ENCODE measurements at regions not wholly inside any gene's neighbourhood (a gene's known extent, or its start where the extent isn't known, plus 50 kb on each side); places are given as distances from the start of the nearest gene placed in this dataset.

DNA sequence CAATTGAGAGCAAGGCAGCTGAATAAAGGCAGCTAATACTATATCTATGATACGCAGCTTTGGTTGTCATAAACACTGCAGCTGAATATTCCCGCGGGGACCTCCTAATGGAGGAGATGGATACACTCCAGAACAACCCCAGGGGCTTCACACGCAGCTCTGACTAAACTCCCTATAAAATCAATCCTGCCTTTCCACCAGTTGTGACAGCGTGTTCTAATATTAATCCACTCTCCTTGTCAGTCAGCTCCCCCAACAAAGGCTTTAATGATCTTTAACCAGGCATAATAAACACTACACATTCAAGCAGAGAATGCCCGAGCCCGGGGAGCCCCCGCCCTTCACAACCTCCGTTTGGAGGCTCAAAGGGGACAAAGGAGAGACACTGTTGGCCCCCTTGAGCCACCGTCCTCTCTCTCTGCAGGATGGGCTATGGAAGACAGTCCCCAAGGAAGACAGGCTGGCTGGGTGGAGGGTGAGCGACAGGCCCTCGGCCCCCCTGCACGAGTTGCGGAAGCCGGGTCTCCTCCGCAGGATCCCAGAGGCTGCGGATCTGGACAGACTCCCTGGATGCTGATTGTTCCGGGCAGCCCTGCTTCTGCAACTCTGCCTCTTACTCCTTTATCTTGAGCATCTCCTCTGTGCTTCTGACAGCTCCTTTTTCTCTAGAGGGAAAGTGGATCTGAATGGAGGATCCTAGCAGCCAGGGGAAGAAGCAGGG is 565.2 kb downstream of the BUD13 start:
- H3K4me1 ChIP-seq (ENCODE audit: low read depth), result no peaks in the 10 kb centered on the region
- intact Hi-C loops (cut with DNase I, micrococcal nuclease), result no loop called here
- no peak overlapping the region for H3K4me3 ChIP-seq
- no peak for DNase-seq
- TF ChIP-seq, protein P1, sequence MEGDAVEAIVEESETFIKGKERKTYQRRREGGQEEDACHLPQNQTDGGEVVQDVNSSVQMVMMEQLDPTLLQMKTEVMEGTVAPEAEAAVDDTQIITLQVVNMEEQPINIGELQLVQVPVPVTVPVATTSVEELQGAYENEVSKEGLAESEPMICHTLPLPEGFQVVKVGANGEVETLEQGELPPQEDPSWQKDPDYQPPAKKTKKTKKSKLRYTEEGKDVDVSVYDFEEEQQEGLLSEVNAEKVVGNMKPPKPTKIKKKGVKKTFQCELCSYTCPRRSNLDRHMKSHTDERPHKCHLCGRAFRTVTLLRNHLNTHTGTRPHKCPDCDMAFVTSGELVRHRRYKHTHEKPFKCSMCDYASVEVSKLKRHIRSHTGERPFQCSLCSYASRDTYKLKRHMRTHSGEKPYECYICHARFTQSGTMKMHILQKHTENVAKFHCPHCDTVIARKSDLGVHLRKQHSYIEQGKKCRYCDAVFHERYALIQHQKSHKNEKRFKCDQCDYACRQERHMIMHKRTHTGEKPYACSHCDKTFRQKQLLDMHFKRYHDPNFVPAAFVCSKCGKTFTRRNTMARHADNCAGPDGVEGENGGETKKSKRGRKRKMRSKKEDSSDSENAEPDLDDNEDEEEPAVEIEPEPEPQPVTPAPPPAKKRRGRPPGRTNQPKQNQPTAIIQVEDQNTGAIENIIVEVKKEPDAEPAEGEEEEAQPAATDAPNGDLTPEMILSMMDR (IDR thresholded peaks at IDR 0.05), result no peak
- no peaks in the 10 kb centered on the region for H3K9me3 ChIP-seq
- no peak for ATAC-seq
- H3K36me3 ChIP-seq (ENCODE audit: low read depth), result no peaks in the 10 kb centered on the region

DNA sequence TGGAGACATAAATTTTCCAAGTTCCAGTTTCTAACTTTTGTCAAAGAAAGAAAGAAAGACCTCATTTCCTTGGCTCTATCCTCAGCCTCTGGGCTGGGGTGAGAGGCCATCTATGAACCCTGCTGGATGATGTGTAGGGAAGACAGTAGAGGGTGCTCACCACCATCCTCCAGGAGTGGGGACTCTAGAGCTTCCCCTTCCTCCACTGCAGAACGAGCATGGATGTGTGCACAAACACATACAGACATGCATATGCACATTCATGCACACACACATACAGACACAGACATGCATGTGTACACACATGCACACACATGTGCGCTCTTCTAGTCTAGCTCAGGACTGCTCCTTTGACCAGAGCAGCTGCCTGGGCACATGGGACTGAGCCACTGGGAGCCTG is 565.8 kb downstream of the BUD13 start:
- Histone ChIP-seq H3K4me1 (ENCODE audit: low read depth) (no peaks in the 10 kb centered on the region), H3K4me3 (no peak overlapping the region), H3K36me3 (ENCODE audit: low read depth) (no peaks in the 10 kb centered on the region), H3K9me3 (no peaks in the 10 kb centered on the region)
- intact Hi-C loops (cut with DNase I, micrococcal nuclease), result no loop called here
- TF ChIP-seq, protein P1 (IDR thresholded peaks at IDR 0.05), result no peak
- ATAC-seq, result no peak
- no peak for DNase-seq

DNA sequence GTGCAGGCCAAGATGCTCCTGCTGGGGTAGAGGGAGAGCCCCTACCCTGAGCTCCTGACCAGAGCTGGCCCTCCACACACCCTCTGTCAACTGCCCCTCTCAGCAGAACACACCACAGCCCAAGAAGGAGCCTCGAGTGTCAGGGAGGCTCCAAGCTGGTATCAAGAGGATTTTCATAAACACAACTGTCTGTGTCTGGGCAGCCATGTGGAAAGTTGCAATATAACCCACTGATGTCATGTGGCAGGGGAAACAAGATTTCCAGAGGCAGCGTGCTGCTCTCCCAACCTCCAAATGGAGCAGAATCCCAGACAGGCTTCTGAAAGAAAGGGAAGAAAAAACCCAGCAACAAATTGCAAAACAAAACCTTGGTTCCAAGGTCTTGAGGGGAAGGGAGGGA is 569.9 kb downstream of the BUD13 start:
- no peaks in the 10 kb centered on the region for H3K4me1 ChIP-seq (ENCODE audit: low read depth)
- ATAC-seq (no peak), DNase-seq (no peak)
- intact Hi-C loops (cut with DNase I, micrococcal nuclease), result no loop called here
- no peaks in the 10 kb centered on the region for H3K36me3 ChIP-seq (ENCODE audit: low read depth)
- no peak overlapping the region for H3K4me3 ChIP-seq
- TF ChIP-seq, protein P1 (IDR thresholded peaks at IDR 0.05), result no peak
- H3K9me3 ChIP-seq, result no peaks in the 10 kb centered on the region

DNA sequence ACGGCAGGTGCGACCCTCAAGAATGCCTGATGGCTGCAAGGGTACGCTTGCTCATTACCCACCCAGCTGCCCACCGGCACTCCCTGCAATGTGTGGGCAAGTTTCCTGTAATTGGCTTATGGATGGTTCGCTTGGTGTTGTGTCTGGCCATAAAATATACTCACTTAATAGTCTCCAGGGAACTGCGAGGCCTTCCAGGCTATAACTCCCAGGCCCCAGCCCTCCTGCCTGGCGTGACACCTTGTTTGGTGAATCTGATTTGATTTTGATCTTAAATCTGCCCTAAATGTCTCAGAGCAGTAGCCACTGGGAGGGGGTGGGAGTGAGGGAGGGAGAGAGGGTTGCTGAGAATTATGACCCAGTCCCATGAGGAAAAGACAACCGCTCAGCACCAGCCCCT is 572.2 kb downstream of the BUD13 start:
- ATAC-seq (no peak), DNase-seq (no peak)
- TF ChIP-seq, protein P1 (IDR thresholded peaks at IDR 0.05), result no peak
- H3K36me3 ChIP-seq (ENCODE audit: low read depth), result no peaks in the 10 kb centered on the region
- no peak overlapping the region for H3K4me3 ChIP-seq
- intact Hi-C loops (cut with DNase I, micrococcal nuclease), result no loop called here
- H3K4me1 ChIP-seq (ENCODE audit: low read depth), result no peaks in the 10 kb centered on the region
- H3K9me3 ChIP-seq, result no peaks in the 10 kb centered on the region

DNA sequence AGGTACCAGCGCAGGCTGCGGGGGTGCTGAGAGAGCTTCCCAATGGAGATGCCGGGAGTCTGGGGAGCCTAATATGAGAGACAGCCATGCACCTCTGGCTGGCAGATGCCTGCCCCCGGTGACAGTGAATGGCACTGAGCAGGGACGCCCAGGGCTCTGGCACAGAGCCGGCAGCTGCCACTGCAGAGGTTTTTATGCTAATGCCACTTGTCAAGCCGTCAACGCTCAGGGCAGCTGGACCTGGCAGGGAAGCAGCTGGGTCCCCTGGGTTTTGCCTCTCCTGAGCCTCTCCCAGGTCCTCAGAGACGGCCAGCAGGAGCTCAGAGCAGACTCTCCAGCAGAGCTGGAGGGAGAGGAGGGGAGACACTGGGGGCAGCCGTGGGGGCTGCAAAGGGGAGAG is 573.6 kb downstream of the BUD13 start:
- no peaks in the 10 kb centered on the region for H3K36me3 ChIP-seq (ENCODE audit: low read depth)
- ATAC-seq (no peak), DNase-seq (no peak)
- TF ChIP-seq, protein P1 (IDR thresholded peaks at IDR 0.05), result no peak
- intact Hi-C loops (cut with DNase I, micrococcal nuclease), result no loop called here
- H3K9me3 ChIP-seq, result no peaks in the 10 kb centered on the region
- H3K4me3 ChIP-seq, result no peak overlapping the region
- H3K4me1 ChIP-seq (ENCODE audit: low read depth), result no peaks in the 10 kb centered on the region
